Smooth muscle cell (in vitro differentiated cells): ENCODE measurements at regions not wholly inside any gene's neighbourhood (a gene's known extent, or its start where the extent isn't known, plus 50 kb on each side); places are given as distances from the start of the nearest gene placed in this dataset.

Experiments
- DNase-seq: peaks from one replicate; lab custom pipeline; 2025; ENCODE audit not compliant: unreplicated experiment; lab: John Stamatoyannopoulos, UW
- H2AFZ ChIP-seq: fragments of 200-600 bp; sonication (generic); 2 replicates; pipeline ENCODE4 v1.6.0; 2016; ENCODE audit warnings: antibody characterized with exemption, low read depth, mild to moderate bottlenecking
- H3F3A ChIP-seq: fragments of 200-600 bp; sonication (generic); 2 replicates; pipeline ENCODE4 v1.6.0; 2017; ENCODE audit warnings: antibody characterized with exemption, low read depth
- H3K27ac ChIP-seq: fragments of 200-600 bp; sonication (generic); 2 replicates; pipeline ENCODE4 v1.5.1; 2016; ENCODE audit warnings: low read depth, mild to moderate bottlenecking
- H3K27me3 ChIP-seq: fragments of 200-600 bp; sonication (generic); 2 replicates; pipeline ENCODE4 v1.6.1; 2016; ENCODE audit warnings: low read depth, mild to moderate bottlenecking
- H3K36me3 ChIP-seq: fragments of 200-600 bp; sonication (generic); 2 replicates; pipeline ENCODE4 v1.5.1; 2016; ENCODE audit warnings: low read depth
- H3K4me1 ChIP-seq: fragments of 200-600 bp; sonication (generic); 2 replicates; pipeline ENCODE4 v1.5.1; 2016; ENCODE audit warnings: low read depth
- H3K4me2 ChIP-seq: fragments of 200-600 bp; sonication (generic); 2 replicates; pipeline ENCODE4 v1.6.0; 2016; ENCODE audit warnings: mild to moderate bottlenecking
- H3K4me3 ChIP-seq: fragments of 200-600 bp; sonication (generic); 2 replicates; pipeline ENCODE4 v1.5.1; 2016; ENCODE audit warnings: mild to moderate bottlenecking
- H3K79me2 ChIP-seq: fragments of 200-600 bp; sonication (generic); 2 replicates; pipeline ENCODE4 v1.6.0; 2016; ENCODE audit warnings: low read depth, mild to moderate bottlenecking
- H3K9ac ChIP-seq: fragments of 200-600 bp; sonication (generic); 2 replicates; pipeline ENCODE4 v1.6.0; 2016; ENCODE audit warnings: low read depth
- H3K9me3 ChIP-seq: fragments of 200-600 bp; sonication (generic); replicated peaks from 2 replicates; pipeline ENCODE4 v1.5.1; 2016; ENCODE audit warnings: low read depth
- H4K20me1 ChIP-seq: fragments of 200-600 bp; sonication (generic); 2 replicates; pipeline ENCODE4 v1.6.0; 2016; ENCODE audit warnings: low read depth
- WGBS: methylation state at CpG from one replicate; pipeline ENCODE4 v1.1.7; 2016; ENCODE audit warnings: low lambda C conversion rate; 5-methylcytosine and 5-hydroxymethylcytosine counted together
- TF ChIP-seq, protein P1 (sequence below): fragments of 200-600 bp; sonication (generic); IDR thresholded peaks from 2 replicates; pipeline ENCODE4 v1.5.1; 2017; ENCODE audit warnings: borderline replicate concordance, mild to moderate bottlenecking, antibody characterized with exemption; ENCODE audit not compliant: insufficient read depth, poor library complexity, severe bottlenecking

DNA sequence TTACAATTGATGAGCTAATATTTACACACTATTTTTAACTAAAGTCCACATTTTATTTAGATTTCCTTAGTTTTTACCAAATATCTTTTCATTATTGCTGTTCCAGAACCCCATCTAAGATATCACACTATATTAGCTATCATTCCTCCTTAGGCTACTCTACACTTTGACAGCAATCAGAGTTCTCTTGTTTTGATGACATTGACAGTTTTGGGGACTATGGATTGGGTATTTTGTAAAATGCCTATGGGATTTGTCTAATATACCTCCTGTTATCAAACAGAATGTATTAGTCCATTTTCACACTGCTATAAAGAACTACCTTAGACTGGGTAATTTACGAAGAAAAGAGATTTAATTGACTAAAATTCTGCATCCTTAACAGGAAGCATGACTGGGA, 489.1 kb downstream of the FOXG1 start:
- Histone ChIP-seq H3K9me3 (no peaks in the 10 kb centered on the region), H4K20me1 (no peaks in the 10 kb centered on the region), H3K4me3 (no peak overlapping the region), H3K4me1 (no peaks in the 10 kb centered on the region), H3K4me2 (no peak overlapping the region), H3K9ac (no peak overlapping the region), H3F3A (no peaks in the 10 kb centered on the region), H3K79me2 (no peaks in the 10 kb centered on the region), H3K36me3 (no peaks in the 10 kb centered on the region), H2AFZ (no peak overlapping the region), H3K27ac (no peak overlapping the region), H3K27me3 (no peaks in the 10 kb centered on the region)
- WGBS = 85% methylated on average over 1 of the region's 1 CpG
- TF ChIP-seq, protein P1, sequence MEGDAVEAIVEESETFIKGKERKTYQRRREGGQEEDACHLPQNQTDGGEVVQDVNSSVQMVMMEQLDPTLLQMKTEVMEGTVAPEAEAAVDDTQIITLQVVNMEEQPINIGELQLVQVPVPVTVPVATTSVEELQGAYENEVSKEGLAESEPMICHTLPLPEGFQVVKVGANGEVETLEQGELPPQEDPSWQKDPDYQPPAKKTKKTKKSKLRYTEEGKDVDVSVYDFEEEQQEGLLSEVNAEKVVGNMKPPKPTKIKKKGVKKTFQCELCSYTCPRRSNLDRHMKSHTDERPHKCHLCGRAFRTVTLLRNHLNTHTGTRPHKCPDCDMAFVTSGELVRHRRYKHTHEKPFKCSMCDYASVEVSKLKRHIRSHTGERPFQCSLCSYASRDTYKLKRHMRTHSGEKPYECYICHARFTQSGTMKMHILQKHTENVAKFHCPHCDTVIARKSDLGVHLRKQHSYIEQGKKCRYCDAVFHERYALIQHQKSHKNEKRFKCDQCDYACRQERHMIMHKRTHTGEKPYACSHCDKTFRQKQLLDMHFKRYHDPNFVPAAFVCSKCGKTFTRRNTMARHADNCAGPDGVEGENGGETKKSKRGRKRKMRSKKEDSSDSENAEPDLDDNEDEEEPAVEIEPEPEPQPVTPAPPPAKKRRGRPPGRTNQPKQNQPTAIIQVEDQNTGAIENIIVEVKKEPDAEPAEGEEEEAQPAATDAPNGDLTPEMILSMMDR = no peak
- DNase-seq = no peak

DNA sequence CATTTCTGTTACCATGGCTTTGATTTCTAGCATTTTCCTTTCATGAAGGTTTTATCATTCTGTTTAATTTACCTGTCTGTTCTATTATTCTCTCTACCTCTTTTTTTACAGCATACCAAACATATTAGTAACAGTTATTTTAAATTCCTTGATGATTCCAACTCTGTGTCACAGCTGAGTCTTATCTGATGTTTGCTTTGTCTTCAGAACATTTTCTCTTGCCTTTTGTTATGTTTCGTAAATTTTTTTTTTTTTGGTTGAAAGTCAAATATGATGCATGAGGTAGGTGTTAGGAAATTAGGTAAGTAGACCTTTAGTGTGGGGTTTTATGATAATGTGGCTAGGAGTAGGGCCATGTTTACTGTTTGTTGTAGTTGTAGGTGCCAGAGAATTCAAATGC, 496.4 kb downstream of the FOXG1 start:
- Histone ChIP-seq H3K36me3 (no peaks in the 10 kb centered on the region), H3K79me2 (no peaks in the 10 kb centered on the region), H3K4me2 (no peak overlapping the region), H3K27ac (no peak overlapping the region), H2AFZ (no peak overlapping the region), H3K9ac (no peak overlapping the region), H3K9me3 (no peaks in the 10 kb centered on the region), H3K27me3 (no peaks in the 10 kb centered on the region), H3K4me1 (no peaks in the 10 kb centered on the region), H4K20me1 (no peaks in the 10 kb centered on the region), H3K4me3 (no peak overlapping the region), H3F3A (no peaks in the 10 kb centered on the region)
- TF ChIP-seq, protein P1 = no peak
- 65% methylated on average over 1 of the region's 1 CpG for WGBS
- no peak for DNase-seq

- no peak for DNase-seq
- no peak overlapping the region for H2AFZ ChIP-seq
Observed at GRCh38 chr14:29264865-29265264, 498.3 kb downstream of the FOXG1 start.

DNA sequence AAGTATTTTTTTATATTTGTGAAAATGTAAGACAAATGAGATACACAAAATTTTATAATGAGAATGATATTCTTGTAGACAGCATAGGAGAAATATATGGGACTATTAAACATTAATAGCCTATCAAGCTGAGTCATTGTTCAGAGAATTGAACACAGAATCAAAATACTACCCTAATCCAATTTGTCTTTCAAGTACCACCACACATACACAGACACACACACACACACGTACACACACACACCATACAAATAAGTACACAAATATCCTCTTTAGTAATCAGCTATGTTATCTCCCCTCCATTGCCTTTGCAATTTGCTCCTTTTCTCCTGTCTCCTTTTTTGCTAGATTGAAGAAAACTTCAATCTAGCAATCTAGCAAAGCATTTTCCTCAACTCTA, 499.3 kb downstream of the FOXG1 start:
- Histone ChIP-seq H3K4me2 (no peak overlapping the region), H3K9ac (no peak overlapping the region), H3K79me2 (no peaks in the 10 kb centered on the region), H3K4me3 (no peak overlapping the region), H3F3A (no peaks in the 10 kb centered on the region), H2AFZ (no peak overlapping the region), H3K27me3 (no peaks in the 10 kb centered on the region), H3K4me1 (no peaks in the 10 kb centered on the region), H3K9me3 (no peaks in the 10 kb centered on the region), H4K20me1 (no peaks in the 10 kb centered on the region), H3K27ac (no peak overlapping the region), H3K36me3 (no peaks in the 10 kb centered on the region)
- 61% methylated on average over 1 of the region's 1 CpG for WGBS
- TF ChIP-seq, protein P1 = no peak
- no peak for DNase-seq

More at GRCh38 chr14:29264865-29265264, 498.3 kb downstream of the FOXG1 start:
- H3F3A ChIP-seq = no peaks in the 10 kb centered on the region
- H3K9ac ChIP-seq = no peak overlapping the region
- H3K36me3 ChIP-seq = no peaks in the 10 kb centered on the region
- WGBS = 78% methylated on average over 4 of the region's 4 CpGs
- TF ChIP-seq, protein P1 = no peak
- H3K27me3 ChIP-seq = no peaks in the 10 kb centered on the region
- H3K27ac ChIP-seq = no peak overlapping the region
- H3K4me3 ChIP-seq = no peak overlapping the region
- no peaks in the 10 kb centered on the region for H3K9me3 ChIP-seq
- H4K20me1 ChIP-seq = no peaks in the 10 kb centered on the region
- no peaks in the 10 kb centered on the region for H3K79me2 ChIP-seq
- H3K4me2 ChIP-seq = no peak overlapping the region
- H3K4me1 ChIP-seq = no peaks in the 10 kb centered on the region
